Raji (cell line): ENCODE measurements at regions not wholly inside any gene's neighbourhood (a gene's known extent, or its start where the extent isn't known, plus 50 kb on each side); places are given as distances from the start of the nearest gene placed in this dataset.

Source experiments
- POLR2A ChIP-seq: IDR thresholded peaks from 2 replicates; pipeline ENCODE4 v1.6.1; 2011; ENCODE audit warnings: low read depth, low read length, control low read depth; ENCODE audit not compliant: insufficient read depth

GRCh38 chr6:14231501-14232280 lies 114.1 kb downstream of the CD83 start:
- no peak for TF ChIP-seq POLR2A

- TF ChIP-seq POLR2A: no peak
Measured at GRCh38 chr6:14232889-14233288, 115.3 kb downstream of the CD83 start.

GRCh38 chr6:14235653-14236356 lies 118.2 kb downstream of the CD83 start:
- TF ChIP-seq POLR2A: no peak

- TF ChIP-seq POLR2A: no peak
Measured at GRCh38 chr6:14239097-14239496, 121.5 kb downstream of the CD83 start.

GRCh38 chr6:14240411-14241166 lies 123.0 kb downstream of the CD83 start:
- TF ChIP-seq POLR2A: no peak

GRCh38 chr6:14241255-14242070 lies 123.9 kb downstream of the CD83 start:
- TF ChIP-seq POLR2A: no peak

- TF ChIP-seq POLR2A: no peak
Measured at GRCh38 chr6:14243597-14243996, 126.0 kb downstream of the CD83 start.

- no peak for TF ChIP-seq POLR2A
Measured at GRCh38 chr6:14246876-14247275, 129.3 kb downstream of the CD83 start.

- no peak for TF ChIP-seq POLR2A
Measured at GRCh38 chr6:14250573-14250972, 133.0 kb downstream of the CD83 start.

- TF ChIP-seq POLR2A: no peak
Measured at GRCh38 chr6:14252271-14252850, 134.8 kb downstream of the CD83 start.

GRCh38 chr6:14254505-14254904 lies 136.9 kb downstream of the CD83 start:
- no peak for TF ChIP-seq POLR2A

GRCh38 chr6:14255916-14256315 lies 138.3 kb downstream of the CD83 start:
- no peak for TF ChIP-seq POLR2A

GRCh38 chr6:14258117-14258516 lies 140.5 kb downstream of the CD83 start:
- no peak for TF ChIP-seq POLR2A
